HG03469 (cell line): ENCODE measurements at regions not wholly inside any gene's neighbourhood (a gene's known extent, or its start where the extent isn't known, plus 50 kb on each side); places are given as distances from the start of the nearest gene placed in this dataset.
"Not testable (repeated sequence)": the region's sequence is repeated elsewhere in the genome, so short reads cannot be mapped to it uniquely, and the experiment has no call there.

Experiments used
- ATAC-seq: cut with Tn5 transposase; IDR thresholded peaks from one replicate; pipeline ENCODE4 v1.9.1; 2021; ENCODE audit warnings: mild to moderate bottlenecking, moderate library complexity, moderate number of reproducible peaks; ENCODE audit not compliant: unreplicated experiment

DNA sequence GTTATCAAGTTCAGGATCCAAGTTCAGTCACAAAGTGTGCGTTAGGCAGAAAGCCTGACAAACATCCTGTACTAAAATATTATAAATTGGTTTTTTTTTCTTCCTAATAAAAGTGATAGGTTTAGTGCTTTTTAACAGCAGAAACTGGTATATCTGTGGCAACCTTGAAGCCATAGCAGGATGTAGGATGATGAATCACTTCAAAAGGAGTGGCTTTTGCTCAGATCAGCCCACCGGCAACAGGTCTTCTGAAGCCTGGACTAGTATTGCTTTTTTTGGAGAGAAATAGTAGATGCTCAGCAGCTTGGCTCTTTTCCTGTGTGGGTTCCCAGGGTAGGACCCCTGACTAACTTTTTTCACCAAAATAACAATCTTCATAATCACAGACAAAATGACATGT, 190.8 kb downstream of the EPM2A start:
- ATAC-seq = no peak

- no peak for ATAC-seq
Measured at GRCh38 chr6:145546265-145546664, 189.1 kb downstream of the EPM2A start.

GRCh38 chr6:145547594-145548335, 187.6 kb downstream of the EPM2A start:
- ATAC-seq = no peak

- ATAC-seq = no peak
Measured at GRCh38 chr6:145548933-145549648, 186.2 kb downstream of the EPM2A start.

- ATAC-seq = no peak
Measured at GRCh38 chr6:145551164-145551563, 184.2 kb downstream of the EPM2A start.

DNA sequence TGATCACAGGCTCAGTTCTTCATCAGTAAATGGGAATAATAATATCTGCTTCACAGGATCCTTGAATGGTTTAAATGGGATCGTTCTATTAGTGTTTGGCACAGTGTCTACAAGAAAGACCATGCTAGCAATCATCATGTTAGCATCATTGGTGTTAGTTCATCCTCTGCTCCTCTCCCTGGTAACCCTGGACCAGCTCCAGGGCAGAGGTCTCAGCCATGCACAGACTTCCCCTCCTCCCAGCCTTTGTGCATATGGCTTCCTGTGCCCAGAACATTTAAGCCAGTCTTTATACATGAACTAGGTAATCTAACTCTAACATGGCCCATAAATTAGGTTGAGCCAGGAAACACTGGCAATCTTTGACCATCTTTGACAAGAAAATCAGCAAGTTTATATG, 180.2 kb downstream of the EPM2A start:
- no peak for ATAC-seq

DNA sequence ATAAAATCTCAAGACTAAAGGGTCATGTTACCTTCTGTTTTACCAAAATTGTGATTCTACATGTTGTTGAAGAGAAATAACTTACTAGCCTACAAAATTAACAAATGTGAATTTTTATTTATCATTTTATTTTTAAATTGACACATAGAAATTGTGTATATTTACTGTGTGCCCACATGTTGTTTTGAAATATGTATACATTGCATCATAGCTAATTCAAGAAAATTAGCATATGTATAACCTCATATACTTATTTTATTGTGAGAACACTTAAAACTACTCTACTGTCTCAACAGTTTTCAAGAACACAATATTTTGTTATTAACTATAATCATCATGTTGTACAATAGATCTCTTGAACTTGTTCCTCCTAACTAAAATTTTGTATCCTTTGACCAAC, 177.8 kb downstream of the EPM2A start:
- no peak for ATAC-seq

DNA sequence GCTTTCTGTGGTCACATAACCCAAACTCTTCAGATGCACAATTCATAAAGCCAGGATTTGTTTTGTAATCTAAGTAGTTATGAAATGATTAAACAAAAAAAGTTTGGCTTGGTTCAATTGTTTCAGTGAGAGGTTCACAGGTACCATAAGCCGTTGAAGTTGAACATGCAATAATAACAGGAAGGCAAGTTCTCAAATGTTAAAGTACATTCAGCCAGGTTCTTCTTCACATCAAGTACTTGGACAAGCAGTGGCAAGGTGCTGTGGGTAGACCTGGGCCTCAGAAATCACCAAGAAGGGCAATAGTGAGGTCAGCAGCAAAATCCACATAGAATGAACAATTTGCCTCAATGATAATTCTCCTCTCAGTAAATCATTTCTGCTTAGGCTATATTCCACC, 175.5 kb downstream of the EPM2A start:
- no peak for ATAC-seq

GRCh38 chr6:145561095-145562072, 173.9 kb downstream of the EPM2A start:
- ATAC-seq = no peak

DNA sequence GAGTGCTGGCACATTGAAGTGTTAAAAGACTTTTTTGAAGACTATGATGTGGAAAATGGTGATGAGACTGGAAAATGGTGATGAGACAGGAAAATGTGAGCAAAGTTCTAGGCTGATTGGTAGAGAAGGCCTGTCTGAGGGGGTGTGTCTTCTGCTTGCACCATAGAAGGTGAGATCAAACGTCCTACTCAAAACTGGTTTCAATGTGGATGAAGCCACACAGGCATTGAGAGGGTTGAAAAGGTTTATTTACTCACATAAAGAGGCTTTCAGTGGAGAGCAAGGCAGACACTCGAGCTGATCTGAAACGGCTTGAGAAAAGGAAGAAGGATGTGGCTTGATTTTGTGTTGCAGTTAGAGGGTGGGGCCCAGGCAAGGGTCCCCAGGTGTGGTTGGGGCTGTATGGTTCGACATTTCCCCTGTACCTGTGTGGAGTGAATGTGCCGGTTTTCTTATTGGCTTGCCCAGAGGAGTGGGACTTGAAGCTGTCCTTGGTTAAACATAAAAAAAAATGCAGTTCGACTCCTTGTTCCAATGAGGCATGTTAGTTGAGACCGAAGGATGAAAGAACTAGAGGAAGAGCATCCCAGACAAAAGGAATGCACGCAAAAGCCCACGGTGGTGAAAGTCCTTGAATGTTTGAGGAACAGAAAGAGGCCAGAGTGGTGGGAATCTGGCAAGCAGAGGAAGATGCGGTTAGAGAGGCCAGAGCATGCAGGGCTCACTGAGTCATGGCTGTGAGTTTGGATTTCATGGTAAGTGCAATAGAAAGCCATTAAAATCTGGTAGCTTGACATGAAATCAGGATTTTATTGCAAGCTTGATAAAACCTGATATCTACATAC, 172.3 kb downstream of the EPM2A start:
- ATAC-seq = no peak

DNA sequence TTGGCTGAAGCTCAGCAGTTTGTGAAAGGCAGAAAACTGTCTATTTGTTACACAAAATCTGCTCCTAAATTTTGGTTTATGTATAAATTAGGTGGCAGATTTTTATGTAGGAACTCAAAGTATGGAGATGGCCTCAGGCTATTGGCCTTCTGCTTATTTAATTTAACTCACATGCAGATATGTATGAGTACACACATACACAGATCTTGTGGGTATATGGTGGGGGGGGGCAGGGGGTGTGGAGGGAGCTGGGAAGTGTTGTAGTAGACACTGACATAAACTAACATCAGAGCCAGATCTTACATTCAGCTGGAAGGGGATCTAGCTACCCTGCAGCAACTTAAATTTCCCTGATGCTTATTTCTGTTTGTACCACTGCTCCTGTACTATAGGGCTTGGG, 170.8 kb downstream of the EPM2A start:
- no peak for ATAC-seq

GRCh38 chr6:145567684-145568252, 167.6 kb downstream of the EPM2A start:
- ATAC-seq = no peak

- ATAC-seq = no peak
Measured at GRCh38 chr6:145569140-145569539, 166.2 kb downstream of the EPM2A start.

DNA sequence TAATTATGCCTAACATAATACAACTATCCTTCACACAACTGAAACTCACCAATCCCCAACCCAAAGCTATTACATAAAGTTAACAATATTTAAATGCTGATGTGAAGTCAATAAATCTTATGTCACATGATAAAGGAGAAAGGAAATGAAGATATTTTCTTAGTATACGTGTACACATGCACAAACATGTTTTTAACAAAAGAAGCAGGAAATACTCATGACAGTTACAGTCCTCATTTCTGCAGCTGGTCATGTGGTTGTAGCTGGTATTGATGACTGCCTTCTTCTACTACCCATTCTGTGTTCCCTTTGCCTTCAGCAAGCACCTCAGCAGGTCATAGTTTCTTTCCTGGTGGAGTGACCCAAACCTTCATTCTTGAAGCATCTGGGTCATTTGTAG, 165.0 kb downstream of the EPM2A start:
- ATAC-seq = not testable (repeated sequence)

- ATAC-seq = not testable (repeated sequence)
Measured at GRCh38 chr6:145574269-145574668, 161.1 kb downstream of the EPM2A start.
